Nephron progenitor cell (in vitro differentiated cells): ENCODE measurements at regions not wholly inside any gene's neighbourhood (a gene's known extent, or its start where the extent isn't known, plus 50 kb on each side); places are given as distances from the start of the nearest gene placed in this dataset.

ENCODE experiments used
- DNase-seq: peaks from one replicate; pipeline ENCODE4 v3.0.0; 2021
- H3K27ac Mint-ChIP-seq: 2 replicates; pipeline ENCODE4 v1.8.0; 2021; ENCODE audit warnings: mild to moderate bottlenecking, moderate library complexity, mixed read lengths
- H3K27me3 Mint-ChIP-seq: 2 replicates; pipeline ENCODE4 v1.8.0; 2021; ENCODE audit warnings: mild to moderate bottlenecking, low read depth, mixed read lengths; ENCODE audit not compliant: poor library complexity
- H3K36me3 Mint-ChIP-seq: 2 replicates; pipeline ENCODE4 v1.8.0; 2021; ENCODE audit warnings: low read depth, mixed read lengths
- H3K4me1 Mint-ChIP-seq: 2 replicates; pipeline ENCODE4 v1.8.0; 2021; ENCODE audit warnings: mixed read lengths
- H3K4me3 Mint-ChIP-seq: 2 replicates; pipeline ENCODE4 v1.8.0; 2021; ENCODE audit warnings: mild to moderate bottlenecking, moderate library complexity, mixed read lengths
- H3K9me3 Mint-ChIP-seq: 2 replicates; pipeline ENCODE4 v1.8.0; 2021; ENCODE audit warnings: mild to moderate bottlenecking, moderate library complexity, mixed read lengths
- CTCF ChIP-seq: fragments of 200-600 bp; sonication (generic); IDR thresholded peaks from 2 replicates; pipeline ENCODE4 v1.5.0; 2021; ENCODE audit warnings: antibody characterized with exemption

- TF ChIP-seq CTCF: no peak
- Mint-ChIP-seq H3K9me3 (peaks cover 5% of the 10 kb centered on the region), H3K4me3 (no peak overlapping the region), H3K4me1 (no peaks in the 10 kb centered on the region), H3K36me3 (no peaks in the 10 kb centered on the region), H3K27me3 (peaks cover 5% of the 10 kb centered on the region), H3K27ac (no peak overlapping the region)
- no peak for DNase-seq
These were observed 331.8 kb upstream of the ROBO1 start for GRCh38 chr3:80099559-80100066.

DNA sequence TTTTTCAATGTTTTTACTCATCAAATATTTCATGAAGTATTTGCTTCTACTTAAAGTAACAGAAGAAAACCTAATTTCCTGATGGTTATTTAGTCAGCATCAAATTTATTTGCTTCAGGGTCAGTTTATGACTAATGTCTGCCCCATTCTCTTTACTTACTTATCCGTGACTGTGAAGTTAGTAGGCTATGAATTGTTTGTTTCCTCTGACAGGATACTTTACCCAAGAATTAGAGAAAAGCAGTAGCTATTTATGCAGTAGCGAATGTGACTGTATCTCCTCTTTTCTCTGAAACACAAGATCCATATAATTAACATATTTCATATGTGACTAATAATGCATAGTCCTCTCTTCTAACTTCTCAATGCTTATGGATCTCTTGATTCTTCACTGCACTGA lies 329.9 kb upstream of the ROBO1 start:
- Mint-ChIP-seq H3K4me1 (no peaks in the 10 kb centered on the region), H3K27me3 (peaks cover 5% of the 10 kb centered on the region), H3K36me3 (no peaks in the 10 kb centered on the region), H3K4me3 (no peak overlapping the region), H3K27ac (no peak overlapping the region), H3K9me3 (no peaks in the 10 kb centered on the region)
- no peak for TF ChIP-seq CTCF
- no peak for DNase-seq

GRCh38 chr3:80096909-80097308 lies 329.1 kb upstream of the ROBO1 start:
- no peak for DNase-seq
- Mint-ChIP-seq H3K4me1 (no peaks in the 10 kb centered on the region), H3K27ac (no peak overlapping the region), H3K27me3 (peaks cover 5% of the 10 kb centered on the region), H3K9me3 (no peaks in the 10 kb centered on the region), H3K4me3 (no peak overlapping the region), H3K36me3 (no peaks in the 10 kb centered on the region)
- TF ChIP-seq CTCF: no peak

DNA sequence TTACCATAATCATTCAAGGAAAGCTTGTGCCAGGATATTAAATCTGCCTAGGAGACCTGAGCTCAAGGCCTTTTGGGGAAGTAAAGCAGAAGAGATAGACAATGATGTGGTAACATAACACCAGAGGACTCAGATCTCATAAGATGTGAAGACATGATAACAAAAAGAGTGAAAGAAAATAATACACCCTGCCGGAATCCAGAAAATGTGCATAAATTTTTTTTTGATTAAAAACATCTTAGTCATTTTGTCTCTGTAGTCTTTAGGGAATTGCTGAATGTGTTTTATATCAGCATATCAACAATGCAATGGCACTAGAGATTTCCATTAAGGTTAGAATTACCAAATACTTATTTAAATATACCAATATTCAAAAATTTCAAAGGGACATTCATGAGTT lies 326.8 kb upstream of the ROBO1 start:
- Mint-ChIP-seq H3K36me3 (no peaks in the 10 kb centered on the region), H3K9me3 (no peaks in the 10 kb centered on the region), H3K4me3 (no peak overlapping the region), H3K4me1 (no peaks in the 10 kb centered on the region), H3K27me3 (no peaks in the 10 kb centered on the region), H3K27ac (no peak overlapping the region)
- no peak for DNase-seq
- no peak for TF ChIP-seq CTCF

- Mint-ChIP-seq H3K4me3 (no peak overlapping the region), H3K4me1 (no peaks in the 10 kb centered on the region), H3K36me3 (no peaks in the 10 kb centered on the region), H3K27me3 (peaks cover 2% of the 10 kb centered on the region), H3K9me3 (no peaks in the 10 kb centered on the region), H3K27ac (no peak overlapping the region)
- TF ChIP-seq CTCF: no peak
- no peak for DNase-seq
These were observed 320.0 kb upstream of the ROBO1 start for GRCh38 chr3:80087767-80088166.

GRCh38 chr3:80086426-80086825 lies 318.6 kb upstream of the ROBO1 start:
- Mint-ChIP-seq H3K9me3 (no peaks in the 10 kb centered on the region), H3K4me3 (no peak overlapping the region), H3K27ac (no peak overlapping the region), H3K36me3 (no peaks in the 10 kb centered on the region), H3K27me3 (peaks cover 2% of the 10 kb centered on the region), H3K4me1 (no peaks in the 10 kb centered on the region)
- no peak for DNase-seq
- TF ChIP-seq CTCF: no peak
